ENCODE measurements at regions not wholly inside any gene's neighbourhood (a gene's known extent, or its start where the extent isn't known, plus 50 kb on each side); places are given as distances from the start of the nearest gene placed in this dataset.

- DNase-seq: no peak
These were observed 76.5 kb upstream of the CTTNBP2NL start for GRCh38 chr1:112319371-112320040.

- no peak for DNase-seq
These were observed 76.0 kb upstream of the CTTNBP2NL start for GRCh38 chr1:112320058-112320457.

GRCh38 chr1:112322018-112322417, 74.0 kb upstream of the CTTNBP2NL start:
- DNase-seq: no peak

- no peak for DNase-seq
These were observed 72.9 kb upstream of the CTTNBP2NL start for GRCh38 chr1:112322983-112323678.

GRCh38 chr1:112325504-112325903, 70.5 kb upstream of the CTTNBP2NL start:
- no peak for DNase-seq

GRCh38 chr1:112328600-112328999, 67.4 kb upstream of the CTTNBP2NL start:
- DNase-seq: no peak

- no peak for DNase-seq
These were observed 63.6 kb upstream of the CTTNBP2NL start for GRCh38 chr1:112332176-112333150.

GRCh38 chr1:112335351-112335750, 60.7 kb upstream of the CTTNBP2NL start:
- no peak for DNase-seq

GRCh38 chr1:112337028-112337531, 58.9 kb upstream of the CTTNBP2NL start:
- DNase-seq: peak; percentile 14

- no peak for DNase-seq
These were observed 54.0 kb upstream of the CTTNBP2NL start for GRCh38 chr1:112341986-112342385.

- no peak for DNase-seq
These were observed 53.5 kb upstream of the CTTNBP2NL start for GRCh38 chr1:112342558-112342957.

- DNase-seq: no peak
These were observed 51.1 kb upstream of the CTTNBP2NL start for GRCh38 chr1:112344754-112345423.

All from NCI-H1436 (cell line).